ENCODE measurements at regions not wholly inside any gene's neighbourhood (a gene's known extent, or its start where the extent isn't known, plus 50 kb on each side); places are given as distances from the start of the nearest gene placed in this dataset.

DNA sequence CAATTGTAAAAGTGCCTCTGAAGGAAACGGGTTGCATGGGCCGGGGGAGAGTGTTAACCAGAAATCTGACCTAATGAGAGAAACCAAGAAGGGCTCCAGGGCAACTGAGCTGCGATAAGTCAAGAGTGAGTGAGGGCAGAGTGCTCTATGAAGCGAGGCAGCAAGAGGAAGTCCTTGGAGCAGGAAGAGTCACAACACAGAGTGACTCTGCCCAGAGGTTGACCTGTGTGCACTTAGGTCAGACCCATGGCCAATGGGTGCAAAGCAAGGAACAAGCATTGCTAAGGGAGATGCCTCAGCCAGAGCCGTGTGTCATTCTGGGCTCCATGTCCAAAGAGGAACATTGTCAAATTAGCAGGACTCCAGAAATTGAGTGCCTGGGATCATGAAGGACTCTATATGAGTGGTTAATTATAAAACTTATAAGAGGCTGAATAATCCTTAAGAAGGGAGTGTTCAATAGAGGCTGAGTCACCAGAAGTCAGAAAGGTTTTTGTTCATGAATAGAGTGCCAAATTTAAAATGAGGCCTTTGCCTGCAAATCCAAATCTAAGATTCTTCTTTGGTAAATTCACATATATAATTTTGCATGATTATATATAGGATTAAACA lies 438.5 kb downstream of the MED10 start:
- H2AFZ ChIP-seq (ENCODE audit: low read depth, low read length): no peak overlapping the region
- no peak overlapping the region for H3K27ac ChIP-seq (ENCODE audit: low read length)
- H4K20me1 ChIP-seq (ENCODE audit: insufficient read depth, low read length): no peaks in the 10 kb centered on the region
- H3K79me2 ChIP-seq (ENCODE audit: insufficient read depth, low read length): no peaks in the 10 kb centered on the region
- no peaks in the 10 kb centered on the region for H3K4me1 ChIP-seq (ENCODE audit: insufficient read depth, low read length)
- TF ChIP-seq EZH2 (IDR thresholded peaks at IDR 0.05; ENCODE audit: borderline replicate concordance, low read depth, low read length, severe bottlenecking): no peak
- TF ChIP-seq, protein P1, sequence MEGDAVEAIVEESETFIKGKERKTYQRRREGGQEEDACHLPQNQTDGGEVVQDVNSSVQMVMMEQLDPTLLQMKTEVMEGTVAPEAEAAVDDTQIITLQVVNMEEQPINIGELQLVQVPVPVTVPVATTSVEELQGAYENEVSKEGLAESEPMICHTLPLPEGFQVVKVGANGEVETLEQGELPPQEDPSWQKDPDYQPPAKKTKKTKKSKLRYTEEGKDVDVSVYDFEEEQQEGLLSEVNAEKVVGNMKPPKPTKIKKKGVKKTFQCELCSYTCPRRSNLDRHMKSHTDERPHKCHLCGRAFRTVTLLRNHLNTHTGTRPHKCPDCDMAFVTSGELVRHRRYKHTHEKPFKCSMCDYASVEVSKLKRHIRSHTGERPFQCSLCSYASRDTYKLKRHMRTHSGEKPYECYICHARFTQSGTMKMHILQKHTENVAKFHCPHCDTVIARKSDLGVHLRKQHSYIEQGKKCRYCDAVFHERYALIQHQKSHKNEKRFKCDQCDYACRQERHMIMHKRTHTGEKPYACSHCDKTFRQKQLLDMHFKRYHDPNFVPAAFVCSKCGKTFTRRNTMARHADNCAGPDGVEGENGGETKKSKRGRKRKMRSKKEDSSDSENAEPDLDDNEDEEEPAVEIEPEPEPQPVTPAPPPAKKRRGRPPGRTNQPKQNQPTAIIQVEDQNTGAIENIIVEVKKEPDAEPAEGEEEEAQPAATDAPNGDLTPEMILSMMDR (IDR thresholded peaks at IDR 0.05; ENCODE audit: borderline replicate concordance, extremely low read depth, low read length, poor library complexity, severe bottlenecking): no peak
- no peaks in the 10 kb centered on the region for H3K27me3 ChIP-seq (ENCODE audit: insufficient read depth, low read length, poor library complexity)
- DNase-seq (no peak), ATAC-seq (ENCODE audit: insufficient read depth, low read depth) (no peak)
- no peak overlapping the region for H3K4me3 ChIP-seq (ENCODE audit: low read depth in 1 of 2, low read length in 2 of 2)
- no peak overlapping the region for H3K4me2 ChIP-seq (ENCODE audit: insufficient read depth, low read length)
- H3K9me3 ChIP-seq (ENCODE audit: insufficient read depth, low read length, severe bottlenecking): no peaks in the 10 kb centered on the region
- no peaks in the 10 kb centered on the region for H3K36me3 ChIP-seq (ENCODE audit: insufficient read depth, low read length)
- H3K9ac ChIP-seq (ENCODE audit: low read depth, low read length): no peak overlapping the region

DNA sequence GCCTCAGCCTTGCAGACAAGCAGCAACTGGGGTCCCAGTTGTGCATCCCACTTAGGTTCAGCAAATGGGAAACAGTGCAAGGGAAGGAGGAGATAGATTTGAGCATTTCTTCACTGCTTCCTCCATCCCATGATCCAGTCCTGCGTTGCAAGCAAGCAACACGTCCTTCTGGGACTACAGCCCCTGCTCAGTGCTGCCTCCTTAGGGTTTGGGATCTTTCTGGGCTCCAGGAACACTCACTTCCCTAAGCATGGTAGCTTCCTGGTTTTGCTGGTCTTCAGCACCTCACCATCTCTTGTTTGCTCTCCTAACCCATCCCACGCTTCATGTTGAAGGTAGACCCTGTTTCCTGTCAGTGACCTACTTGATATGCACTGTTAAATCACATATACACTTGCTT lies 444.7 kb downstream of the MED10 start:
- Histone ChIP-seq H3K4me3 (ENCODE audit: low read depth in 1 of 2, low read length in 2 of 2) (no peak overlapping the region), H3K27me3 (ENCODE audit: insufficient read depth, low read length, poor library complexity) (no peaks in the 10 kb centered on the region), H3K9me3 (ENCODE audit: insufficient read depth, low read length, severe bottlenecking) (no peaks in the 10 kb centered on the region), H3K79me2 (ENCODE audit: insufficient read depth, low read length) (no peaks in the 10 kb centered on the region), H3K36me3 (ENCODE audit: insufficient read depth, low read length) (no peaks in the 10 kb centered on the region), H3K4me2 (ENCODE audit: insufficient read depth, low read length) (no peak overlapping the region), H3K4me1 (ENCODE audit: insufficient read depth, low read length) (no peaks in the 10 kb centered on the region), H3K27ac (ENCODE audit: low read length) (no peak overlapping the region), H3K9ac (ENCODE audit: low read depth, low read length) (no peak overlapping the region), H2AFZ (ENCODE audit: low read depth, low read length) (no peak overlapping the region), H4K20me1 (ENCODE audit: insufficient read depth, low read length) (no peaks in the 10 kb centered on the region)
- DNase-seq: no peak
- TF ChIP-seq EZH2 (IDR thresholded peaks at IDR 0.05; ENCODE audit: borderline replicate concordance, low read depth, low read length, severe bottlenecking): no peak
- TF ChIP-seq, protein P1 (IDR thresholded peaks at IDR 0.05; ENCODE audit: borderline replicate concordance, extremely low read depth, low read length, poor library complexity, severe bottlenecking): no peak
- no peak for ATAC-seq (ENCODE audit: insufficient read depth, low read depth)

DNA sequence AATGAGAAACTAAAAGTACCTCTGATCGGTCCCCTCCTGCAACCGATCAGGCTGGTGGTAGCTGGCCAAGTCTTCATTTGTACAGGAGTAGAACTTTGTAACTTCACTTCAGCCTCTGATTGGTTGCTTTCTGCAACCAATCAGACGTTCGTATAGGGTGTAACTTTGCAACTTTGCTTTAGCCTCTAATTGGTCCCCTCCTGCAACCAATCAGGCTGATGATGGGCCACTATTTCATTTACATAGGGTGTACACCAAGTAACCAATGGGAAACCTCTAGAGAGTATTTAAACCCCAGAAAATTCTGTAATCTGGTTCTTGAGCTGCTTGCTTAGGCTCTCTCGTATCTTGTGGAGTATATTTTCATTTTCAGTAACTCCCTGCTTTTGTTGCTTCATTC lies 445.5 kb downstream of the MED10 start:
- TF ChIP-seq, protein P1 (IDR thresholded peaks at IDR 0.05; ENCODE audit: borderline replicate concordance, extremely low read depth, low read length, poor library complexity, severe bottlenecking): no peak
- TF ChIP-seq EZH2 (IDR thresholded peaks at IDR 0.05; ENCODE audit: borderline replicate concordance, low read depth, low read length, severe bottlenecking): no peak
- no peaks in the 10 kb centered on the region for H3K4me1 ChIP-seq (ENCODE audit: insufficient read depth, low read length)
- DNase-seq: no peak
- no peaks in the 10 kb centered on the region for H3K36me3 ChIP-seq (ENCODE audit: insufficient read depth, low read length)
- no peaks in the 10 kb centered on the region for H3K27me3 ChIP-seq (ENCODE audit: insufficient read depth, low read length, poor library complexity)
- H3K4me2 ChIP-seq (ENCODE audit: insufficient read depth, low read length): no peak overlapping the region
- no peak overlapping the region for H3K27ac ChIP-seq (ENCODE audit: low read length)
- no peak for ATAC-seq (ENCODE audit: insufficient read depth, low read depth)
- H3K4me3 ChIP-seq (ENCODE audit: low read depth in 1 of 2, low read length in 2 of 2): no peak overlapping the region
- no peaks in the 10 kb centered on the region for H3K9me3 ChIP-seq (ENCODE audit: insufficient read depth, low read length, severe bottlenecking)
- H2AFZ ChIP-seq (ENCODE audit: low read depth, low read length): no peak overlapping the region
- no peaks in the 10 kb centered on the region for H4K20me1 ChIP-seq (ENCODE audit: insufficient read depth, low read length)
- no peaks in the 10 kb centered on the region for H3K79me2 ChIP-seq (ENCODE audit: insufficient read depth, low read length)
- no peak overlapping the region for H3K9ac ChIP-seq (ENCODE audit: low read depth, low read length)
